ENCODE measurements at regions not wholly inside any gene's neighbourhood (a gene's known extent, or its start where the extent isn't known, plus 50 kb on each side); places are given as distances from the start of the nearest gene placed in this dataset.

- Histone ChIP-seq H3K27ac (ENCODE audit: low read length) (no peak overlapping the region), H3K4me3 (ENCODE audit: low read depth in 1 of 2, low read length in 2 of 2) (no peak overlapping the region), H3K36me3 (ENCODE audit: control insufficient read depth in 1 of 2, insufficient read depth in 2 of 2, low read length in 2 of 2) (no peaks in the 10 kb centered on the region), H3K4me1 (ENCODE audit: control insufficient read depth in 1 of 2, insufficient read depth in 2 of 2, low read length in 2 of 2) (no peaks in the 10 kb centered on the region), H3K9me3 (ENCODE audit: control insufficient read depth in 1 of 2, low read length in 2 of 2) (peaks cover 6 to 18% of the 10 kb centered on the region in 2 donors), H3K27me3 (ENCODE audit: low read depth, low read length) (no peaks in the 10 kb centered on the region)
These were observed 924.4 kb downstream of the METTL15 start for GRCh38 chr11:29032384-29033149.

DNA sequence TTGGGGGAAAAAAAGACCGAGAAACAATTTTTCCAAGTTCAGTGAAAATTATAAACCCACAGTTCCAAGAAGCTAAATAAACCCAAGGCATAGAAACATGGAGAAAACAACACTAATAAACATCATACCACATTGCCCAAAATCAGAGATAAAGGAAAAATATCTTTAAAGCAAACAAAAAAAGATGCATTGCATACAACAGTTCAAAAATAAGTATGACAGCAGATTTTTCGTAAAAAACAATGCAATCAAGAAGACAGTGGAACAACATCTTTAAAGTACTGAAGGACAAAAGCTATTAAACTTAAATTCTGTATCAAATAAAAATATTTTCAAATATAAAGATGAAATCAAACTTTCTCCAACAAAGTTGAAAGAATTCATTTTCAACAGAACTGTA is 921.3 kb downstream of the METTL15 start:
- H3K9me3 ChIP-seq (ENCODE audit: control insufficient read depth in 1 of 2, low read length in 2 of 2): peaks cover 6 to 18% of the 10 kb centered on the region in 2 donors
- H3K4me1 ChIP-seq (ENCODE audit: control insufficient read depth in 1 of 2, insufficient read depth in 2 of 2, low read length in 2 of 2): no peaks in the 10 kb centered on the region
- no peak overlapping the region for H3K4me3 ChIP-seq (ENCODE audit: low read depth in 1 of 2, low read length in 2 of 2)
- H3K36me3 ChIP-seq (ENCODE audit: control insufficient read depth in 1 of 2, insufficient read depth in 2 of 2, low read length in 2 of 2): no peaks in the 10 kb centered on the region
- no peaks in the 10 kb centered on the region for H3K27me3 ChIP-seq (ENCODE audit: low read depth, low read length)
- H3K27ac ChIP-seq (ENCODE audit: low read length): no peak overlapping the region

GRCh38 chr11:29027436-29027835 is 919.2 kb downstream of the METTL15 start:
- Histone ChIP-seq H3K27ac (ENCODE audit: low read length) (no peak overlapping the region), H3K4me3 (ENCODE audit: low read depth in 1 of 2, low read length in 2 of 2) (no peak overlapping the region), H3K9me3 (ENCODE audit: control insufficient read depth in 1 of 2, low read length in 2 of 2) (peaks cover 6 to 18% of the 10 kb centered on the region in 2 donors), H3K4me1 (ENCODE audit: control insufficient read depth in 1 of 2, insufficient read depth in 2 of 2, low read length in 2 of 2) (no peaks in the 10 kb centered on the region), H3K36me3 (ENCODE audit: control insufficient read depth in 1 of 2, insufficient read depth in 2 of 2, low read length in 2 of 2) (no peaks in the 10 kb centered on the region), H3K27me3 (ENCODE audit: low read depth, low read length) (no peaks in the 10 kb centered on the region)

DNA sequence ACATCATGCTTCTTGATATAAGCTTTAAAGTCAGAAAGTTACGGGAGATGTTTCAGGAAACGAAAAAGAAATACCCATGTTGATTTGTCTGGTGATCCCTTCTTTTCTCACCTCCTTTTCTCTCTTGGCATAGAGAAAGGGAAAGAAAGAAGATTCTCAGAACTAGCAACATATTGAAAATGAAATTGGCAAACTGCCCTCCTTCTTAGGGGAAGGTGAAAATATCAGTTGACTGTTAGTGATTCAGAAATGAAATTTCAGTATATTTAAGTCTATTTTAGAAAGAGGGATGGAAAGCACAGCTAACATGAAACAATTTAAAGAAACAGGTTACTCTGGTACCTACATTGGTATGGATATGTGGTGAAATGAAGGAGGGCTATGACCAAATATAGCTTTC is 918.1 kb downstream of the METTL15 start:
- H3K36me3 ChIP-seq (ENCODE audit: control insufficient read depth in 1 of 2, insufficient read depth in 2 of 2, low read length in 2 of 2): no peaks in the 10 kb centered on the region
- H3K9me3 ChIP-seq (ENCODE audit: control insufficient read depth in 1 of 2, low read length in 2 of 2): peaks cover 6 to 18% of the 10 kb centered on the region in 2 donors
- no peaks in the 10 kb centered on the region for H3K27me3 ChIP-seq (ENCODE audit: low read depth, low read length)
- H3K4me3 ChIP-seq (ENCODE audit: low read depth in 1 of 2, low read length in 2 of 2): no peak overlapping the region
- H3K27ac ChIP-seq (ENCODE audit: low read length): no peak overlapping the region
- H3K4me1 ChIP-seq (ENCODE audit: control insufficient read depth in 1 of 2, insufficient read depth in 2 of 2, low read length in 2 of 2): no peaks in the 10 kb centered on the region

- Histone ChIP-seq H3K27me3 (ENCODE audit: low read depth, low read length) (no peaks in the 10 kb centered on the region), H3K27ac (ENCODE audit: low read length) (no peak overlapping the region), H3K4me1 (ENCODE audit: control insufficient read depth in 1 of 2, insufficient read depth in 2 of 2, low read length in 2 of 2) (no peaks in the 10 kb centered on the region), H3K4me3 (ENCODE audit: low read depth in 1 of 2, low read length in 2 of 2) (no peak overlapping the region), H3K36me3 (ENCODE audit: control insufficient read depth in 1 of 2, insufficient read depth in 2 of 2, low read length in 2 of 2) (no peaks in the 10 kb centered on the region), H3K9me3 (ENCODE audit: control insufficient read depth in 1 of 2, low read length in 2 of 2) (peaks cover under 1 to 16% of the 10 kb centered on the region in 2 donors)
These were observed 916.8 kb downstream of the METTL15 start for GRCh38 chr11:29025001-29025400.

GRCh38 chr11:29024386-29024785 is 916.2 kb downstream of the METTL15 start:
- no peaks in the 10 kb centered on the region for H3K36me3 ChIP-seq (ENCODE audit: control insufficient read depth in 1 of 2, insufficient read depth in 2 of 2, low read length in 2 of 2)
- H3K27ac ChIP-seq (ENCODE audit: low read length): no peak overlapping the region
- no peaks in the 10 kb centered on the region for H3K27me3 ChIP-seq (ENCODE audit: low read depth, low read length)
- H3K9me3 ChIP-seq (ENCODE audit: control insufficient read depth in 1 of 2, low read length in 2 of 2): peaks cover 0 to 11% of the 10 kb centered on the region in 2 donors
- no peak overlapping the region for H3K4me3 ChIP-seq (ENCODE audit: low read depth in 1 of 2, low read length in 2 of 2)
- H3K4me1 ChIP-seq (ENCODE audit: control insufficient read depth in 1 of 2, insufficient read depth in 2 of 2, low read length in 2 of 2): no peaks in the 10 kb centered on the region

- Histone ChIP-seq H3K4me1 (ENCODE audit: control insufficient read depth in 1 of 2, insufficient read depth in 2 of 2, low read length in 2 of 2) (no peaks in the 10 kb centered on the region), H3K27me3 (ENCODE audit: low read depth, low read length) (no peaks in the 10 kb centered on the region), H3K27ac (ENCODE audit: low read length) (no peak overlapping the region), H3K36me3 (ENCODE audit: control insufficient read depth in 1 of 2, insufficient read depth in 2 of 2, low read length in 2 of 2) (no peaks in the 10 kb centered on the region), H3K4me3 (ENCODE audit: low read depth in 1 of 2, low read length in 2 of 2) (no peak overlapping the region), H3K9me3 (ENCODE audit: control insufficient read depth in 1 of 2, low read length in 2 of 2) (peaks cover 0 to 6% of the 10 kb centered on the region in 2 donors)
These were observed 915.6 kb downstream of the METTL15 start for GRCh38 chr11:29023761-29024160.

DNA sequence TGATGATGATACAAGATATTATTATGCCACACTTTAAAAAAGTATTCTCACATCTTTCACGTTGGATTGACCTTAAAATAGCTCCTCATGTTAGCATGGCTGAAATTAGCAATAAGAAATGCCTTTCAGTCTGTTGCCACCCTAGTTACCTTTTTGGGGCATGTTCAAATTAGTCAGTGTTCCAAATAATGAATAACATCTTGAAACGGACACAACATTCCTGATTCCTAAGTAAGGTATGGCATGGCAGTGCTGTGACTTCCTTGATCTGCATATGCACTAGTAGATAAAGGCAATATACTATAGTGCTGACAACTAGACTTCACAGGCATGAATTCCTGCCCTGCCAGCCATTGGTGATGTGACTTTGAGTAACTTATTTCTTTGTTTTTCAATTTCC is 914.5 kb downstream of the METTL15 start:
- Histone ChIP-seq H3K9me3 (ENCODE audit: control insufficient read depth in 1 of 2, low read length in 2 of 2) (no peaks in the 10 kb centered on the region), H3K27me3 (ENCODE audit: low read depth, low read length) (no peaks in the 10 kb centered on the region), H3K4me3 (ENCODE audit: low read depth in 1 of 2, low read length in 2 of 2) (no peak overlapping the region), H3K36me3 (ENCODE audit: control insufficient read depth in 1 of 2, insufficient read depth in 2 of 2, low read length in 2 of 2) (no peaks in the 10 kb centered on the region), H3K4me1 (ENCODE audit: control insufficient read depth in 1 of 2, insufficient read depth in 2 of 2, low read length in 2 of 2) (no peaks in the 10 kb centered on the region), H3K27ac (ENCODE audit: low read length) (no peak overlapping the region)

DNA sequence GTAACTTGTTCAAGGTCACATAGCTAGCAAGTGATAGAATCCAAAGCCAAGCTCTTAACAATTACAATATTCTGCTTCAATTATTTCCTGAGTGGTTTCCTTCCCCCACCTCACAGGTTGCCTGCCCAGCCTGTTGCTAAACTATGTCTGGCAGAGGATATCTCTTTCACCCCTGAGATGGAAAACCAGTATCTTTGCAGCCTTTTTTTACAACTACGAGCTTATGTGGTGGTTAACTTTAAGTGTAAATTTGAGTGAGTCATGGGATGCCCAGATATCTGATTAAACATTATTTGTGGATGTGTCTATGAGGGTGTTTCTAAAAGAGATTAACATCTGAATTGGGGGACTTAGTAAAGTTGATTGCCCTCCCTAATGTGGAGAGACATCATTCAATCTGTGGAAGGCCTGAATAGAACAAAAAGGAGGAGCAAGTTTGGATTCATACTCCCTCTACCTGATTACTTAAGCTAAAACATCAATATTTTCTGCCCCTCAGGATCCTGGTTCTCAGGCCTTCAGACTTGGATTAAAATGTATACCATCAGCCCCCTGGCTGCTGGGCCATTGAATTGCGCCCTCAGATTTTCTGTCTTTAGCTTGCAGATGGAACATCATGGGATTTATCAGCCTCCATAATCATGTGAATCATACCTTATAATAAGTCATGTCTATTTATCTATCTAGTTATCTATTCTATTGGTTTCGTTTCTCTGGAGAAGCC is 911.9 kb downstream of the METTL15 start:
- Histone ChIP-seq H3K4me1 (ENCODE audit: control insufficient read depth in 1 of 2, insufficient read depth in 2 of 2, low read length in 2 of 2) (no peaks in the 10 kb centered on the region), H3K36me3 (ENCODE audit: control insufficient read depth in 1 of 2, insufficient read depth in 2 of 2, low read length in 2 of 2) (no peaks in the 10 kb centered on the region), H3K27me3 (ENCODE audit: low read depth, low read length) (no peaks in the 10 kb centered on the region), H3K27ac (ENCODE audit: low read length) (no peak overlapping the region), H3K9me3 (ENCODE audit: control insufficient read depth in 1 of 2, low read length in 2 of 2) (no peaks in the 10 kb centered on the region), H3K4me3 (ENCODE audit: low read depth in 1 of 2, low read length in 2 of 2) (no peak overlapping the region)

GRCh38 chr11:29018631-29019030 is 910.4 kb downstream of the METTL15 start:
- no peaks in the 10 kb centered on the region for H3K27me3 ChIP-seq (ENCODE audit: low read depth, low read length)
- no peaks in the 10 kb centered on the region for H3K36me3 ChIP-seq (ENCODE audit: control insufficient read depth in 1 of 2, insufficient read depth in 2 of 2, low read length in 2 of 2)

DNA sequence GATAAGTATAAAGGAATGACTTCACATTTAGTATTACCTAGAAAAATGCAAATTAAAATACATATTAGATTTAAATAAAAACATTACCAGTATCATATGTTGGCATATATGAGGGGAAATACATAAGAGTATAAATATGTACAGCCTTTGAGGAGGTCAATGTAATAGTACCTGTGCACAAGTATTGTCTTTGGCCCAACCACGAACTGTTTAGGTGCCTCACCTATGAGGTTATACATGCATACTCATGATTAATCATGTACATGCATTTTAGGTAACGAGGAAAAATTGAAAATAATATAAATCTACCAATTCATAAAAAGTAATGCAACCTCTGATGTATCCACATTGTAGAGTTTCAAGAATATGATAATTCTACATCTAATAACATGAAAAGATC is 909.8 kb downstream of the METTL15 start:
- Histone ChIP-seq H3K4me1 (ENCODE audit: control insufficient read depth in 1 of 2, insufficient read depth in 2 of 2, low read length in 2 of 2) (no peaks in the 10 kb centered on the region), H3K9me3 (ENCODE audit: control insufficient read depth in 1 of 2, low read length in 2 of 2) (no peaks in the 10 kb centered on the region), H3K27me3 (ENCODE audit: low read depth, low read length) (no peaks in the 10 kb centered on the region), H3K36me3 (ENCODE audit: control insufficient read depth in 1 of 2, insufficient read depth in 2 of 2, low read length in 2 of 2) (no peaks in the 10 kb centered on the region), H3K4me3 (ENCODE audit: low read depth in 1 of 2, low read length in 2 of 2) (no peak overlapping the region), H3K27ac (ENCODE audit: low read length) (no peak overlapping the region)

More at GRCh38 chr11:29018631-29019030, 910.4 kb downstream of the METTL15 start:
- H3K27ac ChIP-seq (ENCODE audit: low read length): no peak overlapping the region
- H3K4me1 ChIP-seq (ENCODE audit: control insufficient read depth in 1 of 2, insufficient read depth in 2 of 2, low read length in 2 of 2): no peaks in the 10 kb centered on the region
- no peaks in the 10 kb centered on the region for H3K9me3 ChIP-seq (ENCODE audit: control insufficient read depth in 1 of 2, low read length in 2 of 2)
- H3K4me3 ChIP-seq (ENCODE audit: low read depth in 1 of 2, low read length in 2 of 2): no peak overlapping the region
